SK-N-MC (cell line): ENCODE measurements at regions not wholly inside any gene's neighbourhood (a gene's known extent, or its start where the extent isn't known, plus 50 kb on each side); places are given as distances from the start of the nearest gene placed in this dataset.
"Not testable (repeated sequence)": the region's sequence is repeated elsewhere in the genome, so short reads cannot be mapped to it uniquely, and the experiment has no call there.

Source experiments
- DNase-seq: peaks from one replicate; pipeline ENCODE4 v3.0.0-alpha.2; 2011; ENCODE audit warnings: low read depth, low spot score
- H3K27ac ChIP-seq: fragments of 200-600 bp; sonication (generic); 2 replicates; pipeline ENCODE4 v1.5.1; 2016; ENCODE audit warnings: mixed run types
- H3K36me3 ChIP-seq: fragments of 200-600 bp; sonication (generic); 2 replicates; pipeline ENCODE4 v1.6.1; 2017; ENCODE audit warnings: antibody characterized with exemption, low read length, mixed read lengths; ENCODE audit not compliant: insufficient read depth
- H3K4me3 ChIP-seq: fragments of 200-600 bp; sonication (generic); 2 replicates; pipeline ENCODE4 v1.5.1; 2016
- H3K9ac ChIP-seq: fragments of 200-600 bp; sonication (generic); 2 replicates; pipeline ENCODE4 v1.8.0; 2017; ENCODE audit warnings: mixed run types, mixed read lengths; ENCODE audit not compliant: insufficient read length
- H3K9me3 ChIP-seq: fragments of 200-600 bp; sonication (generic); 2 replicates; pipeline ENCODE4 v1.6.1; 2017; ENCODE audit warnings: low read depth, mild to moderate bottlenecking, antibody characterized with exemption, low read length, moderate library complexity, mixed read lengths
- EZH2 ChIP-seq: fragments of 200-600 bp; sonication (generic); IDR thresholded peaks from one replicate; pipeline ENCODE4 v1.6.1; 2017; ENCODE audit warnings: antibody characterized with exemption
- FOXP2 ChIP-seq: optimal IDR thresholded peaks from 2 replicates; pipeline ENCODE3; 2011; ENCODE audit warnings: mild to moderate bottlenecking, moderate library complexity; ENCODE audit not compliant: insufficient read depth; ENCODE audit errors: extremely low read length, control extremely low read depth
- POLR2AphosphoS5 ChIP-seq: IDR thresholded peaks from 2 replicates; pipeline ENCODE4 v1.6.1; 2012; ENCODE audit warnings: mild to moderate bottlenecking, low read depth, low read length, borderline replicate concordance

- no peak for DNase-seq
- no peak overlapping the region for H3K27ac ChIP-seq
- no peaks in the 10 kb centered on the region for H3K36me3 ChIP-seq
- H3K4me3 ChIP-seq, result no peak overlapping the region
- H3K9ac ChIP-seq, result no peak overlapping the region
- TF ChIP-seq EZH2 (no peak), FOXP2 (no peak), POLR2AphosphoS5 (no peak)
- H3K9me3 ChIP-seq, result no peaks in the 10 kb centered on the region
Measured at GRCh38 chr4:75158451-75158850, 225.5 kb downstream of the PARM1 start.

GRCh38 chr4:75154994-75155393 lies 222.1 kb downstream of the PARM1 start:
- H3K4me3 ChIP-seq, result no peak overlapping the region
- TF ChIP-seq EZH2 (no peak), FOXP2 (no peak), POLR2AphosphoS5 (no peak)
- no peak overlapping the region for H3K9ac ChIP-seq
- H3K9me3 ChIP-seq, result no peaks in the 10 kb centered on the region
- H3K36me3 ChIP-seq, result no peaks in the 10 kb centered on the region
- H3K27ac ChIP-seq, result no peak overlapping the region
- DNase-seq, result no peak

- DNase-seq, result no peak
- no peak overlapping the region for H3K9ac ChIP-seq
- no peak overlapping the region for H3K27ac ChIP-seq
- H3K36me3 ChIP-seq, result no peaks in the 10 kb centered on the region
- no peaks in the 10 kb centered on the region for H3K9me3 ChIP-seq
- H3K4me3 ChIP-seq, result no peak overlapping the region
- TF ChIP-seq FOXP2 (no peak), POLR2AphosphoS5 (no peak), EZH2 (no peak)
Measured at GRCh38 chr4:75146223-75146622, 213.3 kb downstream of the PARM1 start.

- Histone ChIP-seq H3K36me3 (no peaks in the 10 kb centered on the region), H3K27ac (no peak overlapping the region), H3K4me3 (no peak overlapping the region), H3K9me3 (no peaks in the 10 kb centered on the region), H3K9ac (no peak overlapping the region)
- no peak for TF ChIP-seq POLR2AphosphoS5
- no peak for TF ChIP-seq EZH2
- TF ChIP-seq FOXP2, result no peak
- DNase-seq, result no peak
Measured at GRCh38 chr4:75144475-75144874, 211.6 kb downstream of the PARM1 start.

GRCh38 chr4:75142850-75143249 lies 209.9 kb downstream of the PARM1 start:
- DNase-seq, result no peak
- H3K27ac ChIP-seq, result no peak overlapping the region
- TF ChIP-seq FOXP2 (no peak), POLR2AphosphoS5 (no peak), EZH2 (no peak)
- no peaks in the 10 kb centered on the region for H3K36me3 ChIP-seq
- H3K4me3 ChIP-seq, result no peak overlapping the region
- H3K9ac ChIP-seq, result no peak overlapping the region
- H3K9me3 ChIP-seq, result no peaks in the 10 kb centered on the region

- H3K9me3 ChIP-seq, result no peaks in the 10 kb centered on the region
- no peak for TF ChIP-seq FOXP2
- no peak for TF ChIP-seq POLR2AphosphoS5
- TF ChIP-seq EZH2, result no peak
- H3K36me3 ChIP-seq, result no peaks in the 10 kb centered on the region
- no peak overlapping the region for H3K9ac ChIP-seq
- no peak overlapping the region for H3K27ac ChIP-seq
- DNase-seq, result no peak
- no peak overlapping the region for H3K4me3 ChIP-seq
Measured at GRCh38 chr4:75142382-75142781, 209.5 kb downstream of the PARM1 start.

GRCh38 chr4:75141162-75141561 lies 208.2 kb downstream of the PARM1 start:
- no peak overlapping the region for H3K4me3 ChIP-seq
- H3K36me3 ChIP-seq, result no peaks in the 10 kb centered on the region
- no peaks in the 10 kb centered on the region for H3K9me3 ChIP-seq
- H3K9ac ChIP-seq, result no peak overlapping the region
- TF ChIP-seq FOXP2 (no peak), POLR2AphosphoS5 (no peak), EZH2 (no peak)
- no peak overlapping the region for H3K27ac ChIP-seq
- no peak for DNase-seq

- no peaks in the 10 kb centered on the region for H3K9me3 ChIP-seq
- no peak overlapping the region for H3K4me3 ChIP-seq
- TF ChIP-seq FOXP2, result no peak
- TF ChIP-seq EZH2, result no peak
- TF ChIP-seq POLR2AphosphoS5, result no peak
- DNase-seq, result no peak
- no peak overlapping the region for H3K27ac ChIP-seq
- H3K36me3 ChIP-seq, result no peaks in the 10 kb centered on the region
- no peak overlapping the region for H3K9ac ChIP-seq
Measured at GRCh38 chr4:75137302-75137701, 204.4 kb downstream of the PARM1 start.

GRCh38 chr4:75135068-75135825 lies 202.3 kb downstream of the PARM1 start:
- TF ChIP-seq POLR2AphosphoS5, result no peak
- TF ChIP-seq FOXP2, result no peak
- no peak for TF ChIP-seq EZH2
- no peak for DNase-seq
- Histone ChIP-seq H3K4me3 (no peak overlapping the region), H3K9me3 (no peaks in the 10 kb centered on the region), H3K27ac (no peak overlapping the region), H3K36me3 (no peaks in the 10 kb centered on the region), H3K9ac (no peak overlapping the region)

- not testable (repeated sequence) for H3K4me3 ChIP-seq
Measured at GRCh38 chr4:75126870-75127269, 194.0 kb downstream of the PARM1 start.

More at GRCh38 chr4:75126870-75127269, 194.0 kb downstream of the PARM1 start:
- H3K9me3 ChIP-seq, H3K36me3 ChIP-seq, H3K9ac ChIP-seq, H3K27ac ChIP-seq, DNase-seq: not testable (repeated sequence)
